ENCODE measurements at regions not wholly inside any gene's neighbourhood (a gene's known extent, or its start where the extent isn't known, plus 50 kb on each side); places are given as distances from the start of the nearest gene placed in this dataset.
"Not testable (repeated sequence)": the region's sequence is repeated elsewhere in the genome, so short reads cannot be mapped to it uniquely, and the experiment has no call there.

- no peak for DNase-seq (ENCODE audit: low read depth)
These were observed 302.1 kb downstream of the FZD1 start for GRCh38 chr7:91566402-91566732.

GRCh38 chr7:91567081-91568012 lies 303.1 kb downstream of the FZD1 start:
- no peak for DNase-seq (ENCODE audit: low read depth)

GRCh38 chr7:91568138-91568537 lies 303.9 kb downstream of the FZD1 start:
- no peak for DNase-seq (ENCODE audit: low read depth)

GRCh38 chr7:91569728-91570457 lies 305.7 kb downstream of the FZD1 start:
- DNase-seq (ENCODE audit: low read depth), result no peak

- no peak for DNase-seq (ENCODE audit: low read depth)
These were observed 306.3 kb downstream of the FZD1 start for GRCh38 chr7:91570560-91570959.

- DNase-seq (ENCODE audit: low read depth), result no peak
These were observed 307.4 kb downstream of the FZD1 start for GRCh38 chr7:91571601-91572000.

GRCh38 chr7:91573405-91573804 lies 307.1 kb downstream of the MTERF1 start:
- no peak for DNase-seq (ENCODE audit: low read depth)

- not testable (repeated sequence) for DNase-seq (ENCODE audit: low read depth)
These were observed 304.0 kb downstream of the MTERF1 start for GRCh38 chr7:91576459-91576858.

- DNase-seq (ENCODE audit: low read depth), result no peak
These were observed 300.7 kb downstream of the MTERF1 start for GRCh38 chr7:91579837-91580236.

- DNase-seq (ENCODE audit: low read depth), result peak; percentile 31
These were observed 297.6 kb downstream of the MTERF1 start for GRCh38 chr7:91582799-91583477.

- DNase-seq (ENCODE audit: low read depth), result no peak
These were observed 284.2 kb downstream of the MTERF1 start for GRCh38 chr7:91596287-91596686.

- DNase-seq (ENCODE audit: low read depth), result no peak
These were observed 281.7 kb downstream of the MTERF1 start for GRCh38 chr7:91598791-91599190.

GRCh38 chr7:91600112-91600511 lies 280.4 kb downstream of the MTERF1 start:
- DNase-seq (ENCODE audit: low read depth), result no peak

GRCh38 chr7:91603707-91604106 lies 276.8 kb downstream of the MTERF1 start:
- DNase-seq (ENCODE audit: low read depth), result no peak

GRCh38 chr7:91608606-91609005 lies 271.9 kb downstream of the MTERF1 start:
- DNase-seq (ENCODE audit: low read depth), result no peak

GRCh38 chr7:91609525-91609924 lies 271.0 kb downstream of the MTERF1 start:
- DNase-seq (ENCODE audit: low read depth), result no peak

- no peak for DNase-seq (ENCODE audit: low read depth)
These were observed 266.1 kb downstream of the MTERF1 start for GRCh38 chr7:91614431-91614830.

GRCh38 chr7:91618776-91619765 lies 261.4 kb downstream of the MTERF1 start:
- DNase-seq (ENCODE audit: low read depth), result no peak

- no peak for DNase-seq (ENCODE audit: low read depth)
These were observed 259.7 kb downstream of the MTERF1 start for GRCh38 chr7:91620827-91621226.

GRCh38 chr7:91627324-91627723 lies 253.2 kb downstream of the MTERF1 start:
- DNase-seq (ENCODE audit: low read depth), result not testable (repeated sequence)

- DNase-seq (ENCODE audit: low read depth), result no peak
These were observed 251.8 kb downstream of the MTERF1 start for GRCh38 chr7:91628742-91629141.
